Neural cell (in vitro differentiated cells): ENCODE measurements at regions not wholly inside any gene's neighbourhood (a gene's known extent, or its start where the extent isn't known, plus 50 kb on each side); places are given as distances from the start of the nearest gene placed in this dataset.

Source experiments
- H2AFZ ChIP-seq: fragments of 200-600, 300-800 bp; sonication (generic), shearing (Covaris generic); 2 replicates; pipeline ENCODE4 v1.6.0; 2014; ENCODE audit warnings: low read depth, mild to moderate bottlenecking, antibody characterized with exemption, low read length, moderate library complexity
- H3F3A ChIP-seq: fragments of 200-600 bp; shearing (Covaris generic); 2 replicates; pipeline ENCODE4 v1.6.1; 2016; ENCODE audit warnings: mild to moderate bottlenecking, moderate library complexity, mixed read lengths, antibody characterized with exemption, low read length; ENCODE audit not compliant: insufficient read depth, poor library complexity, severe bottlenecking
- H3K27ac ChIP-seq: fragments of 200-600, 300-800 bp; sonication (generic), shearing (Covaris generic); 2 replicates; pipeline ENCODE4 v1.5.1; 2014; ENCODE audit warnings: mild to moderate bottlenecking, low read length, moderate library complexity
- H3K27me3 ChIP-seq: fragments of 300-800, 200-600 bp; sonication (generic), shearing (Covaris generic); 2 replicates; pipeline ENCODE4 v1.6.0; 2014; ENCODE audit warnings: mild to moderate bottlenecking, low read depth, low read length, moderate library complexity; ENCODE audit not compliant: insufficient read depth
- H3K36me3 ChIP-seq: fragments of 300-800, 200-600 bp; sonication (generic), shearing (Covaris generic); 2 replicates; pipeline ENCODE4 v1.5.1; 2014; ENCODE audit warnings: mild to moderate bottlenecking, antibody characterized with exemption, low read length, moderate library complexity; ENCODE audit not compliant: insufficient read depth
- H3K4me2 ChIP-seq: fragments of 300-800, 200-600 bp; sonication (generic), shearing (Covaris generic); 2 replicates; pipeline ENCODE4 v1.6.0; 2014; ENCODE audit warnings: mild to moderate bottlenecking, low read length
- H3K4me3 ChIP-seq: fragments of 300-800, 200-600 bp; sonication (generic), shearing (Covaris generic); 2 replicates; pipeline ENCODE4 v1.5.1; 2014; ENCODE audit warnings: mild to moderate bottlenecking, low read length, moderate library complexity
- H3K79me2 ChIP-seq: fragments of 200-600 bp; shearing (Covaris generic); replicated peaks from 2 replicates; pipeline ENCODE4 v1.6.0; 2014; ENCODE audit warnings: mild to moderate bottlenecking, low read length, moderate library complexity; ENCODE audit not compliant: insufficient read depth
- H3K9ac ChIP-seq: fragments of 300-800, 200-600 bp; sonication (generic), shearing (Covaris generic); 2 replicates; pipeline ENCODE4 v1.6.1; 2016; ENCODE audit warnings: mild to moderate bottlenecking, low read length, mixed read lengths
- H3K9me2 ChIP-seq: fragments of 200-600 bp; shearing (Covaris generic); 2 replicates; pipeline ENCODE4 v1.6.1; 2016; ENCODE audit warnings: mild to moderate bottlenecking, low read length, mixed read lengths; ENCODE audit not compliant: insufficient read depth
- H3K9me3 ChIP-seq: fragments of 200-600, 300-800 bp; sonication (generic), shearing (Covaris generic); 2 replicates; pipeline ENCODE4 v1.6.1; 2016; ENCODE audit warnings: mild to moderate bottlenecking, mixed run types, low read length, moderate library complexity, mixed read lengths
- H4K20me1 ChIP-seq: fragments of 200-600 bp; shearing (Covaris generic); 2 replicates; pipeline ENCODE4 v1.6.1; 2016; ENCODE audit warnings: mild to moderate bottlenecking, mixed run types; ENCODE audit not compliant: insufficient read depth
- EP300 ChIP-seq: fragments of 450-650 bp; conservative IDR thresholded peaks from 2 replicates; pipeline ENCODE4 v1.6.1; 2014; ENCODE audit warnings: antibody characterized with exemption, mild to moderate bottlenecking, moderate library complexity; ENCODE audit not compliant: poor library complexity, severe bottlenecking
- EZH2 ChIP-seq: fragments of 200-600, 300-800 bp; shearing (Covaris generic), sonication (generic); IDR thresholded peaks from 2 replicates; pipeline ENCODE4 v1.6.1; 2014; ENCODE audit warnings: antibody characterized with exemption, low read length, borderline replicate concordance, mild to moderate bottlenecking; ENCODE audit not compliant: insufficient read depth, poor library complexity, severe bottlenecking
- MXI1 ChIP-seq: fragments of 450-650 bp; conservative IDR thresholded peaks from 2 replicates; pipeline ENCODE4 v1.6.1; 2014; ENCODE audit warnings: antibody characterized with exemption, mild to moderate bottlenecking; ENCODE audit not compliant: poor library complexity, severe bottlenecking
- POLR2AphosphoS5 ChIP-seq: IDR thresholded peaks from 2 replicates; pipeline ENCODE4 v1.6.1; 2012
- RAD21 ChIP-seq: fragments of 450-650 bp; conservative IDR thresholded peaks from 2 replicates; pipeline ENCODE4 v1.6.1; 2014; ENCODE audit warnings: antibody characterized with exemption, mild to moderate bottlenecking, moderate library complexity
- REST ChIP-seq: IDR thresholded peaks from 2 replicates; pipeline ENCODE4 v1.6.1; 2012; ENCODE audit warnings: borderline replicate concordance
- SMC3 ChIP-seq: fragments of 450-650 bp; conservative IDR thresholded peaks from 2 replicates; pipeline ENCODE4 v1.6.1; 2014; ENCODE audit warnings: antibody characterized with exemption, mild to moderate bottlenecking, moderate library complexity; ENCODE audit not compliant: poor library complexity
- TAF1 ChIP-seq: IDR thresholded peaks from 2 replicates; pipeline ENCODE4 v1.6.1; 2012; ENCODE audit warnings: low read depth
- TF ChIP-seq, protein P1 (sequence below): fragments of 450-650 bp; IDR thresholded peaks from 2 replicates; pipeline ENCODE4 v1.5.1; 2014; ENCODE audit warnings: antibody characterized with exemption, mild to moderate bottlenecking, moderate library complexity; ENCODE audit not compliant: poor library complexity, severe bottlenecking

- Histone ChIP-seq H3K9me2 (no peaks in the 10 kb centered on the region), H2AFZ (no peak overlapping the region), H3K9ac (no peak overlapping the region), H3K27ac (no peak overlapping the region), H3K9me3 (no peaks in the 10 kb centered on the region), H3K4me2 (no peak overlapping the region), H3K36me3 (no peaks in the 10 kb centered on the region), H3K4me3 (no peak overlapping the region), H3K79me2 (no peaks in the 10 kb centered on the region), H3F3A (no peaks in the 10 kb centered on the region), H3K27me3 (no peaks in the 10 kb centered on the region), H4K20me1 (no peaks in the 10 kb centered on the region)
- TF ChIP-seq EP300 (no peak), POLR2AphosphoS5 (no peak), RAD21 (no peak), SMC3 (no peak), TAF1 (no peak), EZH2 (no peak), REST (no peak)
- TF ChIP-seq, protein P1, sequence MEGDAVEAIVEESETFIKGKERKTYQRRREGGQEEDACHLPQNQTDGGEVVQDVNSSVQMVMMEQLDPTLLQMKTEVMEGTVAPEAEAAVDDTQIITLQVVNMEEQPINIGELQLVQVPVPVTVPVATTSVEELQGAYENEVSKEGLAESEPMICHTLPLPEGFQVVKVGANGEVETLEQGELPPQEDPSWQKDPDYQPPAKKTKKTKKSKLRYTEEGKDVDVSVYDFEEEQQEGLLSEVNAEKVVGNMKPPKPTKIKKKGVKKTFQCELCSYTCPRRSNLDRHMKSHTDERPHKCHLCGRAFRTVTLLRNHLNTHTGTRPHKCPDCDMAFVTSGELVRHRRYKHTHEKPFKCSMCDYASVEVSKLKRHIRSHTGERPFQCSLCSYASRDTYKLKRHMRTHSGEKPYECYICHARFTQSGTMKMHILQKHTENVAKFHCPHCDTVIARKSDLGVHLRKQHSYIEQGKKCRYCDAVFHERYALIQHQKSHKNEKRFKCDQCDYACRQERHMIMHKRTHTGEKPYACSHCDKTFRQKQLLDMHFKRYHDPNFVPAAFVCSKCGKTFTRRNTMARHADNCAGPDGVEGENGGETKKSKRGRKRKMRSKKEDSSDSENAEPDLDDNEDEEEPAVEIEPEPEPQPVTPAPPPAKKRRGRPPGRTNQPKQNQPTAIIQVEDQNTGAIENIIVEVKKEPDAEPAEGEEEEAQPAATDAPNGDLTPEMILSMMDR, result no peak
Measured at GRCh38 chr7:80379034-80379982, 132.6 kb downstream of the GNAT3 start.

- Histone ChIP-seq H3K9me2 (no peaks in the 10 kb centered on the region), H4K20me1 (no peaks in the 10 kb centered on the region), H3K4me2 (no peak overlapping the region), H3K27me3 (no peaks in the 10 kb centered on the region), H3F3A (no peaks in the 10 kb centered on the region), H3K4me3 (no peak overlapping the region), H3K9me3 (no peaks in the 10 kb centered on the region), H2AFZ (no peak overlapping the region), H3K27ac (no peak overlapping the region), H3K9ac (no peak overlapping the region), H3K36me3 (no peaks in the 10 kb centered on the region), H3K79me2 (no peaks in the 10 kb centered on the region)
- TF ChIP-seq MXI1 (no peak), EZH2 (no peak), TAF1 (no peak), SMC3 (no peak), RAD21 (no peak), EP300 (no peak), REST (no peak), POLR2AphosphoS5 (no peak)
- TF ChIP-seq, protein P1, result no peak
Measured at GRCh38 chr7:80374321-80374720, 137.5 kb downstream of the GNAT3 start.
